OCI-LY7 (cell line): ENCODE measurements at regions not wholly inside any gene's neighbourhood (a gene's known extent, or its start where the extent isn't known, plus 50 kb on each side); places are given as distances from the start of the nearest gene placed in this dataset.

ENCODE experiments used
- EZH2phosphoT487 ChIP-seq: fragments of 200-600 bp; sonication (generic); IDR thresholded peaks from 2 replicates; pipeline ENCODE4 v1.6.1; 2018; ENCODE audit warnings: low read depth, borderline replicate concordance, mild to moderate bottlenecking, mixed run types, antibody characterized with exemption, low read length, moderate library complexity, mixed read lengths
- TF ChIP-seq, protein P1 (sequence below): fragments of 200-600 bp; sonication (generic); conservative IDR thresholded peaks from 2 replicates; pipeline ENCODE4 v1.5.1; 2014; ENCODE audit warnings: mild to moderate bottlenecking, antibody characterized with exemption, low read length, moderate library complexity, mixed read lengths

DNA sequence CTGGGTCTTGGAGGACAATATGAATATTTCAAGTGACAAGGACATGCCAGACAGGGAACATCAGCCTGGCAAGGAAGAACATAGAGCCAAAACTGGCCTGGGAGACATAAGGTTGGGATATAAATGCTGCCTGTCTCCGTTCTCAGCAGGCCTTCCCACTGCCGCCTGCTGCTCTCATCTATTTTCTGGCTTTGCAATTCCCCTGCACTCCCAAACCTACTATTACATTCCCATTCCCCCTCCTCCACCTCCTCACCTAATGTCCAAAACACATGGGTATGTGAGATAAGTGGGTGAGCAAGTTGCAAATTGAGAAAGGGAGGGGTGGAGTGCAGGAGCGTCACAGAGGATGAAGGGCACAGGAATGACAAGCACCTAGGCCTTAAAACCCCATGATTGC is 244.3 kb upstream of the CDH8 start:
- TF ChIP-seq, protein P1, sequence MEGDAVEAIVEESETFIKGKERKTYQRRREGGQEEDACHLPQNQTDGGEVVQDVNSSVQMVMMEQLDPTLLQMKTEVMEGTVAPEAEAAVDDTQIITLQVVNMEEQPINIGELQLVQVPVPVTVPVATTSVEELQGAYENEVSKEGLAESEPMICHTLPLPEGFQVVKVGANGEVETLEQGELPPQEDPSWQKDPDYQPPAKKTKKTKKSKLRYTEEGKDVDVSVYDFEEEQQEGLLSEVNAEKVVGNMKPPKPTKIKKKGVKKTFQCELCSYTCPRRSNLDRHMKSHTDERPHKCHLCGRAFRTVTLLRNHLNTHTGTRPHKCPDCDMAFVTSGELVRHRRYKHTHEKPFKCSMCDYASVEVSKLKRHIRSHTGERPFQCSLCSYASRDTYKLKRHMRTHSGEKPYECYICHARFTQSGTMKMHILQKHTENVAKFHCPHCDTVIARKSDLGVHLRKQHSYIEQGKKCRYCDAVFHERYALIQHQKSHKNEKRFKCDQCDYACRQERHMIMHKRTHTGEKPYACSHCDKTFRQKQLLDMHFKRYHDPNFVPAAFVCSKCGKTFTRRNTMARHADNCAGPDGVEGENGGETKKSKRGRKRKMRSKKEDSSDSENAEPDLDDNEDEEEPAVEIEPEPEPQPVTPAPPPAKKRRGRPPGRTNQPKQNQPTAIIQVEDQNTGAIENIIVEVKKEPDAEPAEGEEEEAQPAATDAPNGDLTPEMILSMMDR: no peak
- no peak for TF ChIP-seq EZH2phosphoT487
